Hepatocyte (in vitro differentiated cells): ENCODE measurements at regions not wholly inside any gene's neighbourhood (a gene's known extent, or its start where the extent isn't known, plus 50 kb on each side); places are given as distances from the start of the nearest gene placed in this dataset.

Experiments
- EZH2 ChIP-seq: fragments of 200-600 bp; sonication (generic); IDR thresholded peaks from 2 replicates; pipeline ENCODE4 v1.6.1; 2016; ENCODE audit warnings: antibody characterized with exemption, mild to moderate bottlenecking, borderline replicate concordance
- TF ChIP-seq, protein P1 (sequence below): fragments of 200-600 bp; sonication (generic); IDR thresholded peaks from 2 replicates; pipeline ENCODE4 v1.5.1; 2016; ENCODE audit warnings: antibody characterized with exemption, mild to moderate bottlenecking; ENCODE audit not compliant: poor library complexity

GRCh38 chr12:45654002-45654665 lies 75.4 kb upstream of the ARID2 start:
- TF ChIP-seq, protein P1, sequence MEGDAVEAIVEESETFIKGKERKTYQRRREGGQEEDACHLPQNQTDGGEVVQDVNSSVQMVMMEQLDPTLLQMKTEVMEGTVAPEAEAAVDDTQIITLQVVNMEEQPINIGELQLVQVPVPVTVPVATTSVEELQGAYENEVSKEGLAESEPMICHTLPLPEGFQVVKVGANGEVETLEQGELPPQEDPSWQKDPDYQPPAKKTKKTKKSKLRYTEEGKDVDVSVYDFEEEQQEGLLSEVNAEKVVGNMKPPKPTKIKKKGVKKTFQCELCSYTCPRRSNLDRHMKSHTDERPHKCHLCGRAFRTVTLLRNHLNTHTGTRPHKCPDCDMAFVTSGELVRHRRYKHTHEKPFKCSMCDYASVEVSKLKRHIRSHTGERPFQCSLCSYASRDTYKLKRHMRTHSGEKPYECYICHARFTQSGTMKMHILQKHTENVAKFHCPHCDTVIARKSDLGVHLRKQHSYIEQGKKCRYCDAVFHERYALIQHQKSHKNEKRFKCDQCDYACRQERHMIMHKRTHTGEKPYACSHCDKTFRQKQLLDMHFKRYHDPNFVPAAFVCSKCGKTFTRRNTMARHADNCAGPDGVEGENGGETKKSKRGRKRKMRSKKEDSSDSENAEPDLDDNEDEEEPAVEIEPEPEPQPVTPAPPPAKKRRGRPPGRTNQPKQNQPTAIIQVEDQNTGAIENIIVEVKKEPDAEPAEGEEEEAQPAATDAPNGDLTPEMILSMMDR, result no peak
- TF ChIP-seq EZH2, result no peak
